ENCODE measurements at regions not wholly inside any gene's neighbourhood (a gene's known extent, or its start where the extent isn't known, plus 50 kb on each side); places are given as distances from the start of the nearest gene placed in this dataset.

DNA sequence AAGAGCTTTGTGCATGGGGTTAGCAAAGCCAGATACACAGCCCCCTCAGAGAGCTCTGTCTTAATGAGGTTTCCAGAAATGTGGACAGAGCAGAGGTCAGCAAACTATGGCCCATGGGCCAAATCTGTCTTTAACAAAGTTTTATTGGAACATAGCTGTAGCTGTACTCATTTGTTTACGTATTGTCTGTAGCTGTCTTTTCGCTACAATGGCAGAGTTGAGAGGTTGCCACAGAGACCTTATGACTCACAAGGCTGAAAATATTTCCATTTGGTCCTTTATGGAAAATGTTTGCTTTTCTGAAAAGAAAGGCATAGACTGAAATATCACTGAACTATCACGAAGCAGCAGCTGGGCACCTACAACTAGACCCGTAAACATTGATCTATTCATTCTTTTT lies 841.8 kb downstream of the SLC4A3 start:
- WGBS, 2 donors (ENCODE audit: low coverage in 1 of 2): 48 to 74% methylated on average over 3 to 4 of the region's 4 CpGs
- Histone ChIP-seq H3K27me3 (no peaks in the 10 kb centered on the region), H3K4me3 (no peak overlapping the region), H3K4me1 (no peaks in the 10 kb centered on the region), H3K36me3 (no peaks in the 10 kb centered on the region), H3K27ac (no peak overlapping the region), H3K9me3 (no peaks in the 10 kb centered on the region)
- no peak for DNase-seq
- TF ChIP-seq POLR2AphosphoS5 (IDR thresholded peaks at IDR 0.05) (no peak), POLR2A (IDR thresholded peaks at IDR 0.05) (no peak), EP300 (IDR thresholded peaks at IDR 0.05; ENCODE audit: low read depth) (no peak)
- TF ChIP-seq, protein P1, sequence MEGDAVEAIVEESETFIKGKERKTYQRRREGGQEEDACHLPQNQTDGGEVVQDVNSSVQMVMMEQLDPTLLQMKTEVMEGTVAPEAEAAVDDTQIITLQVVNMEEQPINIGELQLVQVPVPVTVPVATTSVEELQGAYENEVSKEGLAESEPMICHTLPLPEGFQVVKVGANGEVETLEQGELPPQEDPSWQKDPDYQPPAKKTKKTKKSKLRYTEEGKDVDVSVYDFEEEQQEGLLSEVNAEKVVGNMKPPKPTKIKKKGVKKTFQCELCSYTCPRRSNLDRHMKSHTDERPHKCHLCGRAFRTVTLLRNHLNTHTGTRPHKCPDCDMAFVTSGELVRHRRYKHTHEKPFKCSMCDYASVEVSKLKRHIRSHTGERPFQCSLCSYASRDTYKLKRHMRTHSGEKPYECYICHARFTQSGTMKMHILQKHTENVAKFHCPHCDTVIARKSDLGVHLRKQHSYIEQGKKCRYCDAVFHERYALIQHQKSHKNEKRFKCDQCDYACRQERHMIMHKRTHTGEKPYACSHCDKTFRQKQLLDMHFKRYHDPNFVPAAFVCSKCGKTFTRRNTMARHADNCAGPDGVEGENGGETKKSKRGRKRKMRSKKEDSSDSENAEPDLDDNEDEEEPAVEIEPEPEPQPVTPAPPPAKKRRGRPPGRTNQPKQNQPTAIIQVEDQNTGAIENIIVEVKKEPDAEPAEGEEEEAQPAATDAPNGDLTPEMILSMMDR (IDR thresholded peaks at IDR 0.05): no peak
- intact Hi-C loops (cut with DNase I; ENCODE audit: low total_unique reads) (no loop called here), in situ Hi-C loops (cut with MboI; ENCODE audit: low pct_ligation_motif_present in 1 of 4, low pct_unique_long_range_greater_than_20kb in 1 of 4, low sequenced_read_pairs in 3 of 4) (no loop called here)

DNA sequence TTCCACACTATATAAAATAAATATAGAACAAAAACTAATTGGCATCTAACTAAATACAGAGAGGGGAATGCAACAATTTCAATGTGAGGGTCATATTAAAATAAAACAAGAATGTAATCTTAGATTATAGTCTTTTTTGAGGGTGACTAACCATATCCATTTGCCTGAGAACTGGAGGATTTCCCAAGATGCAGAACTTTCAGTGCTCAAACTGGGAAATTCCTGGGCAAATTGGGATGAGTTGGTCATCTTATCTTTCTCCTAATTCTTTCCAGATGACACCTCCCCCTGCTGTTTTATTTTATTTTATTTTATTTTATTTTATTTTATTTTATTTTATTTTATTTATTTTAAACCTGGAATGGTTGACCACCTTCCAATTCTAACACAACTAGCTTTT lies 846.2 kb downstream of the SLC4A3 start:
- H3K27me3 ChIP-seq: no peaks in the 10 kb centered on the region
- in situ Hi-C loops (cut with MboI; ENCODE audit: low pct_ligation_motif_present in 1 of 4, low pct_unique_long_range_greater_than_20kb in 1 of 4, low sequenced_read_pairs in 3 of 4) (no loop called here), intact Hi-C loops (cut with DNase I; ENCODE audit: low total_unique reads) (no loop called here)
- no peak for DNase-seq
- no peak overlapping the region for H3K4me3 ChIP-seq
- H3K27ac ChIP-seq: no peak overlapping the region
- no peaks in the 10 kb centered on the region for H3K9me3 ChIP-seq
- TF ChIP-seq, protein P1 (IDR thresholded peaks at IDR 0.05): no peak
- TF ChIP-seq POLR2AphosphoS5 (IDR thresholded peaks at IDR 0.05): no peak
- no peak for TF ChIP-seq EP300 (IDR thresholded peaks at IDR 0.05; ENCODE audit: low read depth)
- no peaks in the 10 kb centered on the region for H3K4me1 ChIP-seq
- H3K36me3 ChIP-seq: no peaks in the 10 kb centered on the region

DNA sequence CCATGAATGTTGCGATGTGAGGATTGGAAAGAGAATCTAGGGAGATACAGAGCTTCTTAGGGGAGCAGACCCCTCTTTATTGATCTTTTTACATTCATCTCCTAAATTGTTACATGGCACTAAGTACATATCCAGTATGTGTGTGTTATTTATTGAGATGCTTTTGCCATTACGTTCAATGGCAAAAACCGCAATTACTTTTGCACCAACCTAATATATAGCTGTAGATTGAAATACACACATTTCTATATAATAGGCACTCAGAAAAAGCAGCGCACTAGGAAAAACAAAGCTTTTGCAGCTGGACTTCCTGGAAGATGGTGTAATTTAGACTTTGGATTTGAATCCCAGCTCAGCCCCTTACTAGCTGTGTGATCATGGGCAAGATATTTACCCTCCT lies 849.4 kb downstream of the SLC4A3 start:
- H3K4me1 ChIP-seq: no peaks in the 10 kb centered on the region
- in situ Hi-C loops (cut with MboI; ENCODE audit: low pct_ligation_motif_present in 1 of 4, low pct_unique_long_range_greater_than_20kb in 1 of 4, low sequenced_read_pairs in 3 of 4) (no loop called here), intact Hi-C loops (cut with DNase I; ENCODE audit: low total_unique reads) (no loop called here)
- H3K9me3 ChIP-seq: no peaks in the 10 kb centered on the region
- TF ChIP-seq POLR2AphosphoS5 (IDR thresholded peaks at IDR 0.05): no peak
- TF ChIP-seq, protein P1 (IDR thresholded peaks at IDR 0.05): no peak
- no peak for TF ChIP-seq EP300 (IDR thresholded peaks at IDR 0.05; ENCODE audit: low read depth)
- TF ChIP-seq POLR2A (IDR thresholded peaks at IDR 0.05): no peak
- H3K4me3 ChIP-seq: no peak overlapping the region
- WGBS, 2 donors (ENCODE audit: low coverage in 1 of 2): 66 to 68% methylated on average over 4 of the region's 4 CpGs
- DNase-seq: no peak
- no peaks in the 10 kb centered on the region for H3K36me3 ChIP-seq
- H3K27me3 ChIP-seq: no peaks in the 10 kb centered on the region
- H3K27ac ChIP-seq: no peak overlapping the region

DNA sequence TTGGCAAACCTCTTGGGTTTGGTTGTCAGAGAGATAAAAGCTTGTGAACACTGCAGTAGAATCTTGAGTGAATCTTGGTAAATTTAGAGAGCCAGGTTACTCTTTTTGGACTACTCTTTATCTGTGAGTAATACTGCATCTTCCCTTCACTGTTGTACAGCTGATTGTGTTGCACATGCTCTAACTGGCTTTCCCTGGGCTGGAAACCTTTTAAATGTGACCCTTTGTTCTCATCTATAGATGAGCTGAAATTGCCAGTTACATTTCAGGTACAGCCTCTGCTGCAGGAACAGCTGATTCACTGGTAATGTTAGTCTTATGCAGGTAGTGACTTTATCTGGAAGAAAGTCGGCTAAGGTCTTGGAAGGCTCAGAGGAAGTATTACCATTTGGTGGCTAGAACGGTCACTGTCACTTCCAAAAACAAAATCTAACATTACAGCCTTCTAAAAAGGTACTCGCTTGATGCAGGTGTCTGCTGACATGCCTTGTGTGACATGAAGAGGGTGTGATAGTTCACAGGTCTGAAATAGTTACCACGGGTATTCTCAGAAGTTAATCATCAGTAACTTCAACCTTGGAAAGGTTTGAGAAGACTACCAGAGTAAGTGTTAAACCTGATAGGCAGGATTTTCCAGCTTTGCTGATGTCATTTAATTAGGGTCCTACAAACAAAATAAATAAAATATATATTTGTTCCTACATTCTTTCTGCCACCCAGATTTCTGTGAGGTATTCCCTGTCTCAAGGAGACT lies 851.1 kb downstream of the SLC4A3 start:
- H3K9me3 ChIP-seq: no peaks in the 10 kb centered on the region
- in situ Hi-C loops (cut with MboI; ENCODE audit: low pct_ligation_motif_present in 1 of 4, low pct_unique_long_range_greater_than_20kb in 1 of 4, low sequenced_read_pairs in 3 of 4) (no loop called here), intact Hi-C loops (cut with DNase I; ENCODE audit: low total_unique reads) (no loop called here)
- WGBS, 2 donors (ENCODE audit: low coverage in 1 of 2): 52 to 67% methylated on average over 2 to 4 of the region's 4 CpGs
- no peaks in the 10 kb centered on the region for H3K27me3 ChIP-seq
- no peaks in the 10 kb centered on the region for H3K36me3 ChIP-seq
- no peaks in the 10 kb centered on the region for H3K4me1 ChIP-seq
- no peak overlapping the region for H3K27ac ChIP-seq
- DNase-seq: no peak
- H3K4me3 ChIP-seq: no peak overlapping the region
- TF ChIP-seq POLR2A (IDR thresholded peaks at IDR 0.05) (no peak), EP300 (IDR thresholded peaks at IDR 0.05; ENCODE audit: low read depth) (no peak), POLR2AphosphoS5 (IDR thresholded peaks at IDR 0.05) (no peak)
- TF ChIP-seq, protein P1 (IDR thresholded peaks at IDR 0.05): no peak

Measured in transverse colon (tissue), 4 donors.